Caco-2 (cell line): ENCODE measurements at regions not wholly inside any gene's neighbourhood (a gene's known extent, or its start where the extent isn't known, plus 50 kb on each side); places are given as distances from the start of the nearest gene placed in this dataset.

Source experiments
- BruUV-seq: library from RNA; stranded (reverse); fragments of 400-500 nt; replicated peaks from 2 replicates; lab custom pipeline; 2021; lab: Mats Ljungman, UMichigan
- CTCF ChIA-PET: fragments of 300-600 bp; sonication (Branson Sonifier 250); formaldehyde crosslinking; loops from one replicate; lab custom pipeline; 2022; ENCODE audit warnings: antibody characterized with exemption; lab: Charles Lee
- POLR2A ChIA-PET: fragments of 300-600 bp; sonication (Branson Sonifier 250); formaldehyde crosslinking; loops from one replicate; lab custom pipeline; 2022; ENCODE audit warnings: antibody characterized with exemption; lab: Charles Lee
- DNase-seq, 2 experiments: peaks; one replicate each; pipeline versions ENCODE4 v3.0.0 to v3.0.0-alpha.2; 2020 to 2022
- H3K27me3 ChIP-seq: replicated peaks from 2 replicates; pipeline ENCODE4 v1.6.0; 2011; ENCODE audit warnings: low read length; ENCODE audit not compliant: control insufficient read depth, insufficient read depth
- H3K36me3 ChIP-seq: 2 replicates; pipeline ENCODE4 v1.5.1; 2011; ENCODE audit warnings: low read length; ENCODE audit not compliant: control insufficient read depth, insufficient read depth
- H3K4me1 ChIP-seq: fragments of 250-450 bp; sonication (Bioruptor Pico); 2 replicates; pipeline ENCODE4 v1.5.1; 2020; ENCODE audit warnings: mild to moderate bottlenecking
- H3K4me3 ChIP-seq: 2 replicates; pipeline ENCODE4 v1.5.1; 2011; ENCODE audit warnings: low read depth, mild to moderate bottlenecking, control low read depth, low read length
- H3K9me3 ChIP-seq: fragments of 250-450 bp; sonication (Bioruptor Pico); 2 replicates; pipeline ENCODE4 v1.5.1; 2020; ENCODE audit warnings: mild to moderate bottlenecking, moderate library complexity
- H3K27ac Mint-ChIP-seq: one replicate; pipeline ENCODE4 v1.8.0; 2022; ENCODE audit warnings: mixed read lengths; ENCODE audit not compliant: unreplicated experiment
- H3K27me3 Mint-ChIP-seq: one replicate; pipeline ENCODE4 v1.8.0; 2022; ENCODE audit warnings: mixed read lengths; ENCODE audit not compliant: insufficient read depth, unreplicated experiment
- H3K36me3 Mint-ChIP-seq: one replicate; pipeline ENCODE4 v1.8.0; 2022; ENCODE audit warnings: mild to moderate bottlenecking, mixed read lengths; ENCODE audit not compliant: insufficient read depth, unreplicated experiment
- H3K4me1 Mint-ChIP-seq: one replicate; pipeline ENCODE4 v1.8.0; 2022; ENCODE audit warnings: low read depth, mixed read lengths; ENCODE audit not compliant: unreplicated experiment
- H3K4me3 Mint-ChIP-seq: one replicate; pipeline ENCODE4 v1.8.0; 2022; ENCODE audit warnings: mild to moderate bottlenecking, moderate library complexity, mixed read lengths; ENCODE audit not compliant: unreplicated experiment
- H3K9me3 Mint-ChIP-seq: one replicate; pipeline ENCODE4 v1.8.0; 2022; ENCODE audit warnings: mixed read lengths; ENCODE audit not compliant: unreplicated experiment
- intact Hi-C: fragments of 100-400 bp; cut with micrococcal nuclease; formaldehyde crosslinking; loops from one replicate; pipeline ENCODE4 v1.10.0; 2022; ENCODE audit not compliant: unreplicated experiment
- TF ChIP-seq, protein P1 (sequence below), 2 experiments: fragments of 200-600 bp in 1 of 2; IDR thresholded peaks; 1 replicate in 1 of 2; 2 replicates in 1 of 2; pipeline versions ENCODE4 v1.5.1 to v1.8.0; 2011 to 2022; ENCODE audit warnings: antibody characterized with exemption in 1 of 2, control low read depth in 1 of 2, inconsistent platforms in 1 of 2, low read depth in 1 of 2, low read length in 1 of 2, mild to moderate bottlenecking in 1 of 2, moderate library complexity in 1 of 2; ENCODE audit not compliant: insufficient read depth in 1 of 2, severe bottlenecking in 1 of 2, unreplicated experiment in 1 of 2

DNA sequence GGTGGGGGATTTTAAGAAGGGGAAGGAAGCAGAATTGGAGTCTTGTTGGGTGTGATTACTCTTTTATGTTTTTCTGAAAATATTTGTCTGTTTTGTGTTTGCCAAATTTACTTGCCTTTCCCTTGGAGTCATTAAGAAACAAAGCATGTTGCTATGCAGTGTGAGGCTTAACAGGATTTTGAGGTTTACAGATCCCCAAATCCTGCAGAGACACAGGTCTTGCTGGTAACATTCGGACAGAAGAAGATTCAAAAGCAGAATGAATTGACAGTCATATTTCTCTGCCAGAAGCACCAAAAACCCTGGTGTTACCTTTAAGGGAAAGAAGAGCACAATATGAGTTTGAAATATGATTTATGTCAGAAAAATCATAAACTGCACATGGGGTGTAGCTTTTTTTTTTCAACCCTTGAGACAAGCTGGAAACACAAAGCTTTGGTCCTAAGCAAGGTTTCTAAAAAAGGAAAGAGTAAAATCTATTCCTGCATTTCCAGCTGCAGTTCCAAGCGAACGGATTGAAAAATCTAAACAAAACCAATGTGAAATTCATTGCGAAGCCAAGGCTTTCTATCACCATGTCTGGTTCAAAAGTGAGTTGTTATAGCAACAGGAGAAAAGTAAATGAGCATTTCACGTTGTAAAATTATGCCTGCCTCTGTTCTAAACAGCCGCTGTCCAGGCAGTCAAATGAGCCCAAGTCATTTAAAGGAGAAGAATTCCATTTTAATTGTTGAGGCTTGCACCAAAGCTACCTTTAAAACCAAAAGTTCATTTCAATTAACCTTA lies 358.9 kb upstream of the SASH1 start:
- Mint-ChIP-seq H3K4me1 (no peaks in the 10 kb centered on the region), H3K4me3 (no peak overlapping the region), H3K27me3 (no peaks in the 10 kb centered on the region), H3K36me3 (no peaks in the 10 kb centered on the region), H3K27ac (no peak overlapping the region), H3K9me3 (no peaks in the 10 kb centered on the region)
- no peaks in the 10 kb centered on the region for H3K4me1 ChIP-seq
- ChIA-PET POLR2A (no interaction called here), CTCF (no interaction called here)
- H3K9me3 ChIP-seq = no peaks in the 10 kb centered on the region
- intact Hi-C loops = no loop called here
- TF ChIP-seq, protein P1, sequence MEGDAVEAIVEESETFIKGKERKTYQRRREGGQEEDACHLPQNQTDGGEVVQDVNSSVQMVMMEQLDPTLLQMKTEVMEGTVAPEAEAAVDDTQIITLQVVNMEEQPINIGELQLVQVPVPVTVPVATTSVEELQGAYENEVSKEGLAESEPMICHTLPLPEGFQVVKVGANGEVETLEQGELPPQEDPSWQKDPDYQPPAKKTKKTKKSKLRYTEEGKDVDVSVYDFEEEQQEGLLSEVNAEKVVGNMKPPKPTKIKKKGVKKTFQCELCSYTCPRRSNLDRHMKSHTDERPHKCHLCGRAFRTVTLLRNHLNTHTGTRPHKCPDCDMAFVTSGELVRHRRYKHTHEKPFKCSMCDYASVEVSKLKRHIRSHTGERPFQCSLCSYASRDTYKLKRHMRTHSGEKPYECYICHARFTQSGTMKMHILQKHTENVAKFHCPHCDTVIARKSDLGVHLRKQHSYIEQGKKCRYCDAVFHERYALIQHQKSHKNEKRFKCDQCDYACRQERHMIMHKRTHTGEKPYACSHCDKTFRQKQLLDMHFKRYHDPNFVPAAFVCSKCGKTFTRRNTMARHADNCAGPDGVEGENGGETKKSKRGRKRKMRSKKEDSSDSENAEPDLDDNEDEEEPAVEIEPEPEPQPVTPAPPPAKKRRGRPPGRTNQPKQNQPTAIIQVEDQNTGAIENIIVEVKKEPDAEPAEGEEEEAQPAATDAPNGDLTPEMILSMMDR (IDR thresholded peaks at IDR 0.05; ENCODE audit: insufficient read depth in 1 of 2, low read depth in 1 of 2, low read length in 1 of 2, severe bottlenecking in 1 of 2, unreplicated experiment in 1 of 2) = no peak
- no peak for DNase-seq
- no peaks in the 10 kb centered on the region for H3K36me3 ChIP-seq
- no peaks in the 10 kb centered on the region for H3K27me3 ChIP-seq
- no peak overlapping the region for H3K4me3 ChIP-seq
- no TSS peak for BruUV-seq

DNA sequence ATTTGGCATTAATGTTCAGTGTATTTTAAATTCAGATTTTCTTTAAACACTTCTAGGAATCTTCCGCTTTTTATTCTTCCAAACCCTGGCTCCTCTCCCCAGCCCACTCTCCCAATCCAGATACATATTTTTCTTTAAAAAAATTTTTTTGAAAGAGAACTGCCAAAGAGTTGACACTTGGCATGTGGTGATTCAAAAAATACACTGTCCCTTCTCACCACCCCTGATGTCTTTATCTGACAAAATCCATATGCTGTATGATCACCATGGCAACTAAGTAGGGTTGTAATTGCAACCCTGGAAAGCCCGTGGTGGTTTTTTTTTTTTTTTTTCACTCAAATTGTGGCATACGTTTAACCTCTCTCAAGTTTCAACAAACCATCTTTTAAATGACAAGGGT lies 355.8 kb upstream of the SASH1 start:
- no peaks in the 10 kb centered on the region for H3K27me3 ChIP-seq
- intact Hi-C loops = no loop called here
- no peaks in the 10 kb centered on the region for H3K27me3 Mint-ChIP-seq
- no peak overlapping the region for H3K4me3 Mint-ChIP-seq
- no peaks in the 10 kb centered on the region for H3K9me3 Mint-ChIP-seq
- TF ChIP-seq, protein P1 (IDR thresholded peaks at IDR 0.05; ENCODE audit: insufficient read depth in 1 of 2, low read depth in 1 of 2, low read length in 1 of 2, severe bottlenecking in 1 of 2, unreplicated experiment in 1 of 2) = no peak
- no peak for DNase-seq
- no peaks in the 10 kb centered on the region for H3K4me1 Mint-ChIP-seq
- H3K4me1 ChIP-seq = no peaks in the 10 kb centered on the region
- H3K36me3 ChIP-seq = no peaks in the 10 kb centered on the region
- BruUV-seq = no TSS peak
- H3K27ac Mint-ChIP-seq = no peak overlapping the region
- CTCF ChIA-PET = no interaction called here
- POLR2A ChIA-PET = no interaction called here
- H3K4me3 ChIP-seq = no peak overlapping the region
- H3K9me3 ChIP-seq = no peaks in the 10 kb centered on the region
- H3K36me3 Mint-ChIP-seq = no peaks in the 10 kb centered on the region

DNA sequence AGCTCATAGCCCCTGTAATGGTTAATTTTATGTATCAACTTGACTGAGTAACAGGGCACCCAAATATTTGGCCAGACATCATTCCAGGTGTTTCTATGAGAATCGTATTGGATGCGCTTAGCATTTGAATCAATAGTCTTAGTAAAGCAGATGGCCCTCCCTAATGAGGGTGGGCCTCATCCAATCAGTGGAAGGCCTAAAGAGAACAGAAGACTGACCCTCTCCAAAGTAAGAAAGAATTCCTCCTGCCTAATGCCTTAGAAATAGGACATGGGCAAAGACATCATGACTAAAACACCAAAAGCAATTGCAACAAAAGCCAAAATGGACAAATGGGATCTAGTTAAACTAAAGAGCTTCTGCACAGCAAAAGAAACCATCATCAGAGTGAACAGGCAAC lies 352.5 kb upstream of the SASH1 start:
- Histone ChIP-seq H3K27me3 (no peaks in the 10 kb centered on the region), H3K9me3 (no peaks in the 10 kb centered on the region), H3K4me3 (no peak overlapping the region), H3K4me1 (no peaks in the 10 kb centered on the region), H3K36me3 (no peaks in the 10 kb centered on the region)
- TF ChIP-seq, protein P1 (IDR thresholded peaks at IDR 0.05; ENCODE audit: insufficient read depth in 1 of 2, low read depth in 1 of 2, low read length in 1 of 2, severe bottlenecking in 1 of 2, unreplicated experiment in 1 of 2) = no peak
- ChIA-PET POLR2A (no interaction called here), CTCF (no interaction called here)
- no peaks in the 10 kb centered on the region for H3K36me3 Mint-ChIP-seq
- intact Hi-C loops = no loop called here
- no peak for DNase-seq
- H3K27ac Mint-ChIP-seq = no peak overlapping the region
- H3K4me1 Mint-ChIP-seq = no peaks in the 10 kb centered on the region
- no peak overlapping the region for H3K4me3 Mint-ChIP-seq
- no peaks in the 10 kb centered on the region for H3K9me3 Mint-ChIP-seq
- BruUV-seq = no TSS peak
- H3K27me3 Mint-ChIP-seq = no peaks in the 10 kb centered on the region
